NCI-H1694 treated with DMSO at 0.1 percent for 48 hours (cell line): ENCODE measurements at regions not wholly inside any gene's neighbourhood (a gene's known extent, or its start where the extent isn't known, plus 50 kb on each side); places are given as distances from the start of the nearest gene placed in this dataset.

ENCODE experiments used
- DNase-seq: peaks from one replicate; lab custom pipeline; 2025; lab: John Stamatoyannopoulos, UW

GRCh38 chr1:38217316-38217715 is 170.7 kb upstream of the POU3F1 start:
- no peak for DNase-seq

GRCh38 chr1:38213646-38214434 is 167.2 kb upstream of the POU3F1 start:
- no peak for DNase-seq

GRCh38 chr1:38210895-38211177 is 164.2 kb upstream of the POU3F1 start:
- DNase-seq, result no peak

- DNase-seq, result peak; percentile 58
Observed at GRCh38 chr1:38210021-38210894, 163.7 kb upstream of the POU3F1 start.

GRCh38 chr1:38208716-38209632 is 162.4 kb upstream of the POU3F1 start:
- DNase-seq, result peak; percentile 39

GRCh38 chr1:38207906-38208305 is 161.3 kb upstream of the POU3F1 start:
- no peak for DNase-seq

GRCh38 chr1:38207275-38207674 is 160.7 kb upstream of the POU3F1 start:
- peak; percentile 20 for DNase-seq

GRCh38 chr1:38204698-38205097 is 158.1 kb upstream of the POU3F1 start:
- no peak for DNase-seq

- no peak for DNase-seq
Observed at GRCh38 chr1:38203441-38203840, 156.8 kb upstream of the POU3F1 start.

- no peak for DNase-seq
Observed at GRCh38 chr1:38201431-38201830, 154.8 kb upstream of the POU3F1 start.

GRCh38 chr1:38198621-38199020 is 152.0 kb upstream of the POU3F1 start:
- no peak for DNase-seq

- DNase-seq, result no peak
Observed at GRCh38 chr1:38198099-38198498, 151.5 kb upstream of the POU3F1 start.

GRCh38 chr1:38197312-38198061 is 150.9 kb upstream of the POU3F1 start:
- no peak for DNase-seq

GRCh38 chr1:38194472-38194871 is 147.9 kb upstream of the POU3F1 start:
- no peak for DNase-seq

GRCh38 chr1:38193040-38193439 is 146.4 kb upstream of the POU3F1 start:
- no peak for DNase-seq

GRCh38 chr1:38191461-38191860 is 144.9 kb upstream of the POU3F1 start:
- DNase-seq, result no peak

- no peak for DNase-seq
Observed at GRCh38 chr1:38190983-38191382, 144.4 kb upstream of the POU3F1 start.

GRCh38 chr1:38187552-38187951 is 141.0 kb upstream of the POU3F1 start:
- no peak for DNase-seq

GRCh38 chr1:38186566-38186965 is 140.0 kb upstream of the POU3F1 start:
- DNase-seq, result no peak

GRCh38 chr1:38185913-38186312 is 139.3 kb upstream of the POU3F1 start:
- no peak for DNase-seq

GRCh38 chr1:38183747-38184146 is 137.2 kb upstream of the POU3F1 start:
- no peak for DNase-seq

- no peak for DNase-seq
Observed at GRCh38 chr1:38183096-38183495, 136.5 kb upstream of the POU3F1 start.
